GM23248 (cell line): ENCODE measurements at regions not wholly inside any gene's neighbourhood (a gene's known extent, or its start where the extent isn't known, plus 50 kb on each side); places are given as distances from the start of the nearest gene placed in this dataset.

Experiments
- EZH2 ChIP-seq: fragments of 200-600 bp; sonication (generic); IDR thresholded peaks from 2 replicates; pipeline ENCODE4 v1.6.1; 2018; ENCODE audit warnings: antibody characterized with exemption, mild to moderate bottlenecking; ENCODE audit not compliant: insufficient read depth, poor library complexity, severe bottlenecking
- EZH2phosphoT487 ChIP-seq: fragments of 200-600 bp; sonication (generic); IDR thresholded peaks from 2 replicates; pipeline ENCODE4 v1.6.1; 2018; ENCODE audit warnings: antibody characterized with exemption, moderate library complexity, mild to moderate bottlenecking, low read depth; ENCODE audit not compliant: insufficient read depth

DNA sequence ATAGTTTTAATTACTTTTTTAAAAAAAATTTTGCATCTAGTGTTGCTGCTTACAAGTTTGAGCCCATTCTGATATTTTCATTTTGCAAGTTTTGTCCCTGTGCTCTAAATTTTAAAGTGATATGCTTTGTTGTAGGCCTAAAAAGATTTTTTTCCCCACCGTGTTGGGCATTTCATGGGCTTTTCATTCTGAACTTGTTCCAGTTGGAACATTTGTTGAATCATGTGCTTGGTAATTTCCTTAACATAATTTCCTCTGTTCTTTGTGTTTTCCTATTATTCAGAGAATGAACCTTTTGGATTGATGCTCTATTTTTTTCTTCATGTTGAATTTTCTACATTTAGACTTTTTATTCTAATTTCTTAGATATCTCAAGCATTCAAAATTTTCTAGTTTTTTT is 206.4 kb upstream of the SPRY2 start:
- TF ChIP-seq EZH2 = no peak
- TF ChIP-seq EZH2phosphoT487 = no peak
